Neural progenitor cell (in vitro differentiated cells): ENCODE measurements at regions not wholly inside any gene's neighbourhood (a gene's known extent, or its start where the extent isn't known, plus 50 kb on each side); places are given as distances from the start of the nearest gene placed in this dataset.
A peak's percentile ranks its signal among the peaks of the same experiment; 100 is the strongest.

ENCODE experiments used
- DNase-seq: peaks from one replicate; pipeline ENCODE4 v3.0.0-alpha.2; 2016; ENCODE audit warnings: low spot score
- H2AFZ ChIP-seq: fragments of 200-600 bp; sonication (generic); replicated peaks from 2 replicates; pipeline ENCODE4 v1.6.1; 2016; ENCODE audit warnings: antibody characterized with exemption
- H3F3A ChIP-seq: fragments of 200-600 bp; sonication (generic); 2 replicates; pipeline ENCODE4 v1.6.1; 2016; ENCODE audit warnings: antibody characterized with exemption, low read depth
- H3K27ac ChIP-seq: fragments of 200-600 bp; sonication (generic); 2 replicates; pipeline ENCODE4 v1.5.1; 2016; ENCODE audit warnings: mild to moderate bottlenecking
- H3K27me3 ChIP-seq: fragments of 200-600 bp; sonication (generic); 2 replicates; pipeline ENCODE4 v1.6.1; 2016; ENCODE audit warnings: mild to moderate bottlenecking, moderate library complexity
- H3K36me3 ChIP-seq: fragments of 200-600 bp; sonication (generic); 2 replicates; pipeline ENCODE4 v1.5.1; 2016
- H3K4me1 ChIP-seq: fragments of 200-600 bp; sonication (generic); 2 replicates; pipeline ENCODE4 v1.6.1; 2016; ENCODE audit warnings: mixed run types
- H3K4me2 ChIP-seq: fragments of 200-600 bp; sonication (generic); 2 replicates; pipeline ENCODE4 v1.6.1; 2016
- H3K4me3 ChIP-seq: fragments of 200-600 bp; sonication (generic); 2 replicates; pipeline ENCODE4 v1.5.1; 2016
- H3K79me2 ChIP-seq: fragments of 200-600 bp; sonication (generic); 2 replicates; pipeline ENCODE4 v1.6.1; 2016; ENCODE audit warnings: low read depth
- H3K9ac ChIP-seq: fragments of 200-600 bp; sonication (generic); 2 replicates; pipeline ENCODE4 v1.6.1; 2016
- H3K9me3 ChIP-seq: fragments of 200-600 bp; sonication (generic); 2 replicates; pipeline ENCODE4 v1.5.1; 2016; ENCODE audit warnings: low read depth
- H4K20me1 ChIP-seq: fragments of 200-600 bp; sonication (generic); 2 replicates; pipeline ENCODE4 v1.6.1; 2016; ENCODE audit warnings: low read depth
- H3K27ac Mint-ChIP-seq: 3 replicates; pipeline ENCODE4 v1.8.0; 2021; ENCODE audit warnings: mixed read lengths
- H3K27me3 Mint-ChIP-seq: 2 replicates; pipeline ENCODE4 v1.8.0; 2022; ENCODE audit warnings: low read depth, mild to moderate bottlenecking, inconsistent platforms, moderate library complexity, mixed read lengths; ENCODE audit not compliant: insufficient read depth
- H3K36me3 Mint-ChIP-seq: 3 replicates; pipeline ENCODE4 v1.8.0; 2021; ENCODE audit warnings: mixed read lengths
- H3K4me1 Mint-ChIP-seq: 3 replicates; pipeline ENCODE4 v1.8.0; 2021; ENCODE audit warnings: mixed read lengths
- H3K4me3 Mint-ChIP-seq: 3 replicates; pipeline ENCODE4 v1.8.0; 2021; ENCODE audit warnings: mild to moderate bottlenecking, moderate library complexity, mixed read lengths
- H3K9me3 Mint-ChIP-seq: 3 replicates; pipeline ENCODE4 v1.8.0; 2020; ENCODE audit warnings: mixed read lengths
- EZH2 ChIP-seq: fragments of 200-600 bp; sonication (generic); IDR thresholded peaks from 2 replicates; pipeline ENCODE4 v1.6.1; 2017; ENCODE audit warnings: antibody characterized with exemption, mild to moderate bottlenecking, moderate library complexity
- EZH2phosphoT487 ChIP-seq: fragments of 200-600 bp; sonication (generic); IDR thresholded peaks from 2 replicates; pipeline ENCODE4 v1.6.1; 2017; ENCODE audit warnings: antibody characterized with exemption
- TF ChIP-seq, protein P1 (sequence below): fragments of 200-600 bp; sonication (generic); IDR thresholded peaks from 2 replicates; pipeline ENCODE4 v1.5.1; 2017; ENCODE audit warnings: antibody characterized with exemption, mild to moderate bottlenecking

DNA sequence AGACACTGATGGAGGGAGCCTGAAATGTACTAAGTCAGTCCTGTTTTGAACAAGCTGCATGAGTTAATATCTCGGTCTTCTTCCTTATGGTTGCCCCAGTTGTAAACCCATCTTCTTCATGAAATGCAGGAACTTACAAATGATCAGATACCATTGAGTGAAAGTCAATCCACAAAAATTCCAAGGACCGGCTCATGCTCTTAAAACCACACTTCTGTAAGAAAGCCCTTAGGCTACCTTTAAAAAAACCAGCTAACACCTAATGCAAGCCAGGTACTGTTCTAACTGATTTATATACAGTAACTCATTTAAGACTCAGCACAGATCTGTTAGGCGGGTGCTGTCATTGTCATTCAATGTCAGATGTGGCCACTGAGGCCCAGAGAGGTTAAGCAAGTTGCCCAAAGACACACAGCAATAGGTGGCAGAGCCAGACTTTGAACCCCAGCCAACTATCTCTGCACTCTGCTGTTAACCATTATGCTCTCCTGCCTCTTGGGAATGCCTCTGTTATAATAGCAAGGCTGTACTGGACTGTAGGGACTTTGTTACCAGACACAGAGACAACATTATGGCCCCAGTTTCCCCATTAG lies 93.4 kb downstream of the C16orf95 start:
- Histone ChIP-seq H3F3A (no peaks in the 10 kb centered on the region), H3K4me1 (no peaks in the 10 kb centered on the region), H3K27ac (no peak overlapping the region), H3K79me2 (no peaks in the 10 kb centered on the region), H3K4me2 (no peak overlapping the region), H4K20me1 (no peaks in the 10 kb centered on the region), H2AFZ (no peak overlapping the region), H3K9me3 (no peaks in the 10 kb centered on the region), H3K4me3 (no peak overlapping the region), H3K9ac (no peak overlapping the region), H3K36me3 (no peaks in the 10 kb centered on the region), H3K27me3 (no peaks in the 10 kb centered on the region)
- Mint-ChIP-seq H3K36me3 (no peaks in the 10 kb centered on the region), H3K9me3 (no peaks in the 10 kb centered on the region), H3K4me3 (no peak overlapping the region), H3K4me1 (no peaks in the 10 kb centered on the region), H3K27ac (no peak overlapping the region), H3K27me3 (peaks cover 4% of the 10 kb centered on the region)
- no peak for DNase-seq
- TF ChIP-seq EZH2phosphoT487 (no peak), EZH2 (no peak)
- TF ChIP-seq, protein P1, sequence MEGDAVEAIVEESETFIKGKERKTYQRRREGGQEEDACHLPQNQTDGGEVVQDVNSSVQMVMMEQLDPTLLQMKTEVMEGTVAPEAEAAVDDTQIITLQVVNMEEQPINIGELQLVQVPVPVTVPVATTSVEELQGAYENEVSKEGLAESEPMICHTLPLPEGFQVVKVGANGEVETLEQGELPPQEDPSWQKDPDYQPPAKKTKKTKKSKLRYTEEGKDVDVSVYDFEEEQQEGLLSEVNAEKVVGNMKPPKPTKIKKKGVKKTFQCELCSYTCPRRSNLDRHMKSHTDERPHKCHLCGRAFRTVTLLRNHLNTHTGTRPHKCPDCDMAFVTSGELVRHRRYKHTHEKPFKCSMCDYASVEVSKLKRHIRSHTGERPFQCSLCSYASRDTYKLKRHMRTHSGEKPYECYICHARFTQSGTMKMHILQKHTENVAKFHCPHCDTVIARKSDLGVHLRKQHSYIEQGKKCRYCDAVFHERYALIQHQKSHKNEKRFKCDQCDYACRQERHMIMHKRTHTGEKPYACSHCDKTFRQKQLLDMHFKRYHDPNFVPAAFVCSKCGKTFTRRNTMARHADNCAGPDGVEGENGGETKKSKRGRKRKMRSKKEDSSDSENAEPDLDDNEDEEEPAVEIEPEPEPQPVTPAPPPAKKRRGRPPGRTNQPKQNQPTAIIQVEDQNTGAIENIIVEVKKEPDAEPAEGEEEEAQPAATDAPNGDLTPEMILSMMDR, result no peak

DNA sequence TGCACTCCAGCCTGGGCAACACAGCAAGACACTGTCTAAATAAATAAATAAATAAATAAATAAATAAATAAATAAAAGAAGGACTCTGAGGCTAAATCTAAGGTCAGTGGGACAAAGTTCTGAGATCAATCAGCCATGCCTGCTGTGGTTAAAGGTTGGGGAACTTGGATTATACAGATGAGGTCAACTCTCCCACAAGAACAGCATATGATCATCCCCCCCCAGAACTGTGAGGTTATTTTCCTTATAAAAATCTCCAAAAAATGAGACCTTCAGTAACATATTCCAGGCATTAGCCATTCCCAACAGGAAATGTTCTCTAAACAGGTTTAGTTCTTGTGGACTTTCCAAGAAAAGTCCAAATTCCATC lies 90.3 kb downstream of the C16orf95 start:
- no peak overlapping the region for H3K27ac ChIP-seq

DNA sequence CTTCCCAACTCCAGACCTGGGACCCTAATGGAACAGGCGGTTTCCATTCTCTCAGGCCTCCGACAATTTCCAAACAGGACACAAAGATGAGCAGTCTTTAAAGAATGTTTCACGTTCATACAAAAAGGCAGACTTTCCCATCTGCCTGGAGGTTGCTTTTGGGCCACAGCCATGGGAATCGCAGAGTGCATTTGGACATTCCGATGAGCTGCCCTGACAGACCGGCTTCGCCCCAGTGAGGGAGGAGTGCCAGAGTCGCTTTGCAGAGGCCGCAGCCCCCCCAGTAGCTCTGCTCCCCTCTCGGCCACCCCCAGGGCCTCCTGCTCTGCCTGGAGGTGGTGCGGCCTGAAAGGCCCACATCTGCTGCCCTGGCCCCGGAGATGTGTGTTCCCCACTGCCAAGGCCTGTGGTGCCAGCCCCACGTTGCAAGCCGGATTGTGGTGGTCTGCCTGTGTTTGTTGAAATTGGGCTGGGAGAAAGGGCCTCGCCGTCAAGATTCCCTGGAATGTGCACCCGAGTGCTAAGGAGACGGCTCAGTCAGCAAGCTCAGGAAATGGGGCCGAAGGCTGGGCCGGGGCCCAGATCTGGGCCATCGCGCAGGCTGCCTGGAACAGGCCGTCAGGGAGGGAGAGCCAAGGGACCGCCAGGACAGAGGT lies 89.8 kb downstream of the C16orf95 start:
- H3K36me3 Mint-ChIP-seq, result no peaks in the 10 kb centered on the region
- Histone ChIP-seq H3K27ac (no peak overlapping the region), H3F3A (no peaks in the 10 kb centered on the region), H3K9me3 (no peaks in the 10 kb centered on the region), H3K9ac (no peak overlapping the region), H3K79me2 (no peaks in the 10 kb centered on the region), H3K27me3 (no peaks in the 10 kb centered on the region), H3K36me3 (no peaks in the 10 kb centered on the region), H3K4me2 (no peak overlapping the region), H3K4me3 (no peak overlapping the region), H2AFZ (no peak overlapping the region), H4K20me1 (no peaks in the 10 kb centered on the region), H3K4me1 (no peaks in the 10 kb centered on the region)
- peaks cover 3% of the 10 kb centered on the region for H3K9me3 Mint-ChIP-seq
- no peak for TF ChIP-seq EZH2
- DNase-seq, result no peak
- H3K27ac Mint-ChIP-seq, result peak overlapping the region; percentile 46
- H3K27me3 Mint-ChIP-seq, result peaks cover 6% of the 10 kb centered on the region
- H3K4me1 Mint-ChIP-seq, result no peaks in the 10 kb centered on the region
- no peak overlapping the region for H3K4me3 Mint-ChIP-seq

More for the DNA sequence above, 90.3 kb downstream of the C16orf95 start:
- no peaks in the 10 kb centered on the region for H3K36me3 Mint-ChIP-seq
- Histone ChIP-seq H3K4me3 (no peak overlapping the region), H3K36me3 (no peaks in the 10 kb centered on the region), H3K9me3 (no peaks in the 10 kb centered on the region), H3K27me3 (no peaks in the 10 kb centered on the region), H3K4me2 (no peak overlapping the region), H3K4me1 (no peaks in the 10 kb centered on the region), H3F3A (no peaks in the 10 kb centered on the region), H4K20me1 (no peaks in the 10 kb centered on the region), H3K9ac (no peak overlapping the region), H2AFZ (no peak overlapping the region), H3K79me2 (no peaks in the 10 kb centered on the region)
- peaks cover 3% of the 10 kb centered on the region for H3K9me3 Mint-ChIP-seq
- H3K27me3 Mint-ChIP-seq, result peaks cover 6% of the 10 kb centered on the region
- no peak for DNase-seq
- peak overlapping the region; percentile 20 for H3K27ac Mint-ChIP-seq
- H3K4me3 Mint-ChIP-seq, result no peak overlapping the region
- TF ChIP-seq EZH2phosphoT487 (no peak), EZH2 (no peak)
- TF ChIP-seq, protein P1, result no peak
- H3K4me1 Mint-ChIP-seq, result no peaks in the 10 kb centered on the region

DNA sequence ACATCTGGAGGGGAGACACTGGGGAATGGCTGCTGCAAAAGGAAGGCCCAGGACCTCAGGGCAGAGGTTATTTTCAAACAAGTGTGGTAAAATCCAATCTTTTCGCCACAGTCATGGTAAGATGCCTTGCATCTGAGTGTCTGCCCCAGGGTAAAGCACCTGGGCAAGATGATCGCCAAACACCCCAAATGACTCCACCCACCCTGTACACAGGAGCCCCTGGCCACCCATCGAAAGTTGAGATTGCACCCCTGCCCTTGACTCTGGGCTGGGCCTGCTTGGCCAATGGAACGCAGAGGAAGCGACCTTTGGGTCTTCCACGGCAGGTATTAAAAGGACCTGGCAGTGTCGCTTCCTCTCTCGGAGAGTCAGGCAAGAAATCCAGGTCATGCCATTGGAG lies 88.8 kb downstream of the C16orf95 start:
- H2AFZ ChIP-seq, result no peak overlapping the region
- H3K4me1 Mint-ChIP-seq, result no peaks in the 10 kb centered on the region
- H3K9ac ChIP-seq, result no peak overlapping the region
- no peak for DNase-seq
- H3F3A ChIP-seq, result no peaks in the 10 kb centered on the region
- H3K36me3 ChIP-seq, result no peaks in the 10 kb centered on the region
- no peaks in the 10 kb centered on the region for H3K9me3 ChIP-seq
- H4K20me1 ChIP-seq, result no peaks in the 10 kb centered on the region
- H3K27ac ChIP-seq, result no peak overlapping the region
- H3K4me3 Mint-ChIP-seq, result no peak overlapping the region
- no peak overlapping the region for H3K4me3 ChIP-seq
- no peaks in the 10 kb centered on the region for H3K79me2 ChIP-seq
- TF ChIP-seq EZH2phosphoT487 (no peak), EZH2 (no peak)
- TF ChIP-seq, protein P1, result no peak
- peaks cover 3% of the 10 kb centered on the region for H3K9me3 Mint-ChIP-seq
- H3K4me1 ChIP-seq, result no peaks in the 10 kb centered on the region
- peaks cover 6% of the 10 kb centered on the region for H3K27me3 Mint-ChIP-seq
- H3K36me3 Mint-ChIP-seq, result no peaks in the 10 kb centered on the region
- no peak overlapping the region for H3K27ac Mint-ChIP-seq
- H3K27me3 ChIP-seq, result no peaks in the 10 kb centered on the region
- H3K4me2 ChIP-seq, result no peak overlapping the region
